Pons (tissue), 1 donor: ENCODE measurements at regions not wholly inside any gene's neighbourhood (a gene's known extent, or its start where the extent isn't known, plus 50 kb on each side); places are given as distances from the start of the nearest gene placed in this dataset.
A peak's percentile ranks its signal among the peaks of the same experiment; 100 is the strongest.

ENCODE experiments used
- DNase-seq: peaks from one replicate; pipeline ENCODE4 v3.0.0-alpha.2; 2016; ENCODE audit warnings: low spot score

GRCh38 chrX:13147733-13148132 is 103.3 kb upstream of the FAM9C start:
- no peak for DNase-seq

GRCh38 chrX:13147147-13147546 is 102.7 kb upstream of the FAM9C start:
- no peak for DNase-seq

- DNase-seq: no peak
These were observed 100.7 kb upstream of the FAM9C start for GRCh38 chrX:13144927-13145655.

GRCh38 chrX:13142891-13143290 is 98.5 kb upstream of the FAM9C start:
- DNase-seq: no peak

GRCh38 chrX:13140007-13140406 is 95.6 kb upstream of the FAM9C start:
- DNase-seq: no peak

- DNase-seq: peak; percentile 36
These were observed 87.1 kb upstream of the FAM9C start for GRCh38 chrX:13131396-13132137.

GRCh38 chrX:13130816-13131215 is 86.4 kb upstream of the FAM9C start:
- DNase-seq: no peak

DNA sequence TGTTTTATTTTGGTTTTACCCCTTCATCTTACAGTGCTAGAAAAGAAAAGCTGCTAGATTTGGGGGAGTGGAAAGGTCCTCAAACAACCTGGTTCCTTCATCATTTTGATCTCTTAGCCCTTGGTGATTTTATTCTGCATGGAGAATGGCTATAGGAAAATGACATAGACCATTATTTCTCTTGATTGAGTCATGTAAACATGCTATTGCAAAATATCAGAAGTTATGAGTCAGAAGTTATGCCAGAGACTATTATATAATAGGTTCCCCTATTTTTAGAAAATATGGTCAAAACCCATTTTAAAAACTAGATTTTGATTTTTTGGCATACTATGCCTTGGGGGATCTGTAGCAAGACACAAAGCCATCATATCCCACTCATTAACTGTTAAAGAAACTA is 83.7 kb upstream of the FAM9C start:
- no peak for DNase-seq

- no peak for DNase-seq
These were observed 82.4 kb upstream of the FAM9C start for GRCh38 chrX:13126775-13127174.

DNA sequence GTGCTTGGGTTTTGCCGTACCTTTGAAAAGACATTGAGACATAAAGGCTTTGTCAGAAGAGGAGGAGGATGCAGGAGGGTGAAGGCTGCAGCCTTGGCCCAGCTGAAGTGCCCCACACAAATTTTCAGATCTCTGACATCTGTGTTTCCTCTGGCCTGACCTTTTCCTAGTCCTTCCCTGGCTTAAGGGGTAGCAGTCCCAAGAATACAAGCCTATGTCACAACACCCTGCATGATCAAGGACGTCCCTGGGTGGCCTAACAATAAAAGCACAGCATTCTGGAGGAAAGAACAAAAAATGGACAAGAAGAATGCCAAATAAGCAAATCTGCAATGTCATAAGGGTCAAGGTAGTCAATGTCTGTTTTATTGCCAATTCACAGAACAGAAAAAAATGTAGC is 80.8 kb upstream of the FAM9C start:
- DNase-seq: no peak

GRCh38 chrX:13123857-13124345 is 79.5 kb upstream of the FAM9C start:
- DNase-seq: no peak

DNA sequence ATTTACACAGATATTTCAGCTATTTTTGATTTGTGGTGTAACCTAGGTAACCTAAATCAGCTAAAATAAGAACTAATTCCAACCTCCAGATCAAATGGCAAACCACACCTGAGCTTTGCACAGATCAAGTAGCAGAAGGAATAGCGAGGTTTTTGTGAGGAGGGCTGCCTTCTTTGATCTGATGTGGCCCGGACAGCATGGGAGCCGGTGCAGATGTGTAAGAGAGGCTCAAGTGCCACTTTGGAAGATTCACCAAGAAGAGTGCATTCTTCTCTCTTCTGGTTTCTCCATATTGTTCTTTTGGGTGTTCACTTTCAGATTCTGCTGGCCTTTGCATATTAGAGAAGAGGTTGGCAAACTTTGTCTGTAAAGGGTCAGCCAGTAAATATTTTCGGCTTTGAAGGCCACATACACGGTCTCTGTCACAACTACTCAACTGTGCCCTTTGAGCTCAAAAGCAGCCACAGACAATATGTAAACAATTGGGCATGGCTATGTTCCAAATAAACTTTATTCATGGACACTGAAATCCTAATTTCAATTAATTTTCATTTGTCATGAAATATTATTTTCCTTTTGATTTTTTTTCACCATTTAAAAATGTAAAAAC is 78.9 kb upstream of the FAM9C start:
- no peak for DNase-seq

- no peak for DNase-seq
These were observed 76.7 kb upstream of the FAM9C start for GRCh38 chrX:13121020-13121555.

GRCh38 chrX:13120017-13120416 is 75.6 kb upstream of the FAM9C start:
- DNase-seq: peak; percentile 31

GRCh38 chrX:13119386-13119785 is 75.0 kb upstream of the FAM9C start:
- no peak for DNase-seq

GRCh38 chrX:13115146-13115855 is 70.9 kb upstream of the FAM9C start:
- no peak for DNase-seq

GRCh38 chrX:13112499-13112898 is 68.1 kb upstream of the FAM9C start:
- no peak for DNase-seq

- no peak for DNase-seq
These were observed 66.3 kb upstream of the FAM9C start for GRCh38 chrX:13110433-13111324.

GRCh38 chrX:13109817-13110216 is 65.4 kb upstream of the FAM9C start:
- no peak for DNase-seq

GRCh38 chrX:13103914-13104274 is 59.5 kb upstream of the FAM9C start:
- DNase-seq: no peak
